ENCODE measurements at regions not wholly inside any gene's neighbourhood (a gene's known extent, or its start where the extent isn't known, plus 50 kb on each side); places are given as distances from the start of the nearest gene placed in this dataset.

- no peaks in the 10 kb centered on the region for H3K9me2 ChIP-seq (replicated peaks; ENCODE audit: insufficient read depth, low read length)
- H3K9ac ChIP-seq (ENCODE audit: low read length): no peak overlapping the region
- H3F3A ChIP-seq (ENCODE audit: insufficient read depth, low read length): no peaks in the 10 kb centered on the region
- H4K20me1 ChIP-seq (ENCODE audit: insufficient read depth, low read length): no peaks in the 10 kb centered on the region
- H3K4me1 ChIP-seq (ENCODE audit: low read length): no peaks in the 10 kb centered on the region
- H3K36me3 ChIP-seq (replicated peaks; ENCODE audit: insufficient read depth, low read length): no peaks in the 10 kb centered on the region
- no peak overlapping the region for H3K4me2 ChIP-seq (ENCODE audit: low read depth, low read length)
- TF ChIP-seq, protein P1, sequence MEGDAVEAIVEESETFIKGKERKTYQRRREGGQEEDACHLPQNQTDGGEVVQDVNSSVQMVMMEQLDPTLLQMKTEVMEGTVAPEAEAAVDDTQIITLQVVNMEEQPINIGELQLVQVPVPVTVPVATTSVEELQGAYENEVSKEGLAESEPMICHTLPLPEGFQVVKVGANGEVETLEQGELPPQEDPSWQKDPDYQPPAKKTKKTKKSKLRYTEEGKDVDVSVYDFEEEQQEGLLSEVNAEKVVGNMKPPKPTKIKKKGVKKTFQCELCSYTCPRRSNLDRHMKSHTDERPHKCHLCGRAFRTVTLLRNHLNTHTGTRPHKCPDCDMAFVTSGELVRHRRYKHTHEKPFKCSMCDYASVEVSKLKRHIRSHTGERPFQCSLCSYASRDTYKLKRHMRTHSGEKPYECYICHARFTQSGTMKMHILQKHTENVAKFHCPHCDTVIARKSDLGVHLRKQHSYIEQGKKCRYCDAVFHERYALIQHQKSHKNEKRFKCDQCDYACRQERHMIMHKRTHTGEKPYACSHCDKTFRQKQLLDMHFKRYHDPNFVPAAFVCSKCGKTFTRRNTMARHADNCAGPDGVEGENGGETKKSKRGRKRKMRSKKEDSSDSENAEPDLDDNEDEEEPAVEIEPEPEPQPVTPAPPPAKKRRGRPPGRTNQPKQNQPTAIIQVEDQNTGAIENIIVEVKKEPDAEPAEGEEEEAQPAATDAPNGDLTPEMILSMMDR (IDR thresholded peaks at IDR 0.05; ENCODE audit: low read length): no peak
- TF ChIP-seq EZH2 (optimal IDR thresholded peaks at IDR 0.05; ENCODE audit: low read depth, low read length) (no peak), EZH2phosphoT487 (IDR thresholded peaks at IDR 0.05; ENCODE audit: low read length) (no peak)
- H3K27ac ChIP-seq (ENCODE audit: low read length): no peak overlapping the region
- no peak overlapping the region for H3K4me3 ChIP-seq (ENCODE audit: low read length)
- H3K27me3 ChIP-seq (replicated peaks; ENCODE audit: insufficient read depth, low read length): no peaks in the 10 kb centered on the region
- H2AFZ ChIP-seq (ENCODE audit: low read length): no peak overlapping the region
- no peak for DNase-seq
- H3K79me2 ChIP-seq (ENCODE audit: low read length): no peaks in the 10 kb centered on the region
- no peaks in the 10 kb centered on the region for H3K9me3 ChIP-seq (replicated peaks; ENCODE audit: insufficient read depth, low read length)
These were observed 132.2 kb upstream of the KIT start for GRCh38 chr4:54525602-54526001.

GRCh38 chr4:54526560-54526959 lies 131.2 kb upstream of the KIT start:
- no peak for DNase-seq
- no peak overlapping the region for H2AFZ ChIP-seq (ENCODE audit: low read length)
- H3K9me3 ChIP-seq (replicated peaks; ENCODE audit: insufficient read depth, low read length): no peaks in the 10 kb centered on the region
- TF ChIP-seq EZH2 (optimal IDR thresholded peaks at IDR 0.05; ENCODE audit: low read depth, low read length): no peak
- no peak for TF ChIP-seq EZH2phosphoT487 (IDR thresholded peaks at IDR 0.05; ENCODE audit: low read length)
- TF ChIP-seq, protein P1 (IDR thresholded peaks at IDR 0.05; ENCODE audit: low read length): no peak
- no peaks in the 10 kb centered on the region for H4K20me1 ChIP-seq (ENCODE audit: insufficient read depth, low read length)
- no peak overlapping the region for H3K4me2 ChIP-seq (ENCODE audit: low read depth, low read length)
- H3K9ac ChIP-seq (ENCODE audit: low read length): no peak overlapping the region
- no peaks in the 10 kb centered on the region for H3K79me2 ChIP-seq (ENCODE audit: low read length)
- no peaks in the 10 kb centered on the region for H3F3A ChIP-seq (ENCODE audit: insufficient read depth, low read length)
- no peaks in the 10 kb centered on the region for H3K36me3 ChIP-seq (replicated peaks; ENCODE audit: insufficient read depth, low read length)
- no peak overlapping the region for H3K27ac ChIP-seq (ENCODE audit: low read length)
- no peaks in the 10 kb centered on the region for H3K27me3 ChIP-seq (replicated peaks; ENCODE audit: insufficient read depth, low read length)
- no peaks in the 10 kb centered on the region for H3K9me2 ChIP-seq (replicated peaks; ENCODE audit: insufficient read depth, low read length)
- H3K4me3 ChIP-seq (ENCODE audit: low read length): no peak overlapping the region
- no peaks in the 10 kb centered on the region for H3K4me1 ChIP-seq (ENCODE audit: low read length)

- Histone ChIP-seq H4K20me1 (ENCODE audit: insufficient read depth, low read length) (no peaks in the 10 kb centered on the region), H3K36me3 (replicated peaks; ENCODE audit: insufficient read depth, low read length) (no peaks in the 10 kb centered on the region), H3F3A (ENCODE audit: insufficient read depth, low read length) (no peaks in the 10 kb centered on the region), H3K9me2 (replicated peaks; ENCODE audit: insufficient read depth, low read length) (no peaks in the 10 kb centered on the region), H3K9me3 (replicated peaks; ENCODE audit: insufficient read depth, low read length) (no peaks in the 10 kb centered on the region), H3K27me3 (replicated peaks; ENCODE audit: insufficient read depth, low read length) (no peaks in the 10 kb centered on the region), H3K79me2 (ENCODE audit: low read length) (no peaks in the 10 kb centered on the region), H3K4me3 (ENCODE audit: low read length) (no peak overlapping the region), H2AFZ (ENCODE audit: low read length) (no peak overlapping the region), H3K27ac (ENCODE audit: low read length) (no peak overlapping the region), H3K9ac (ENCODE audit: low read length) (no peak overlapping the region), H3K4me2 (ENCODE audit: low read depth, low read length) (no peak overlapping the region), H3K4me1 (ENCODE audit: low read length) (no peaks in the 10 kb centered on the region)
- DNase-seq: no peak
- TF ChIP-seq, protein P1 (IDR thresholded peaks at IDR 0.05; ENCODE audit: low read length): no peak
- TF ChIP-seq EZH2phosphoT487 (IDR thresholded peaks at IDR 0.05; ENCODE audit: low read length): no peak
- TF ChIP-seq EZH2 (optimal IDR thresholded peaks at IDR 0.05; ENCODE audit: low read depth, low read length): no peak
These were observed 130.2 kb upstream of the KIT start for GRCh38 chr4:54527532-54527931.
